MM.1S (cell line): ENCODE measurements at regions not wholly inside any gene's neighbourhood (a gene's known extent, or its start where the extent isn't known, plus 50 kb on each side); places are given as distances from the start of the nearest gene placed in this dataset.
"Not testable (repeated sequence)": the region's sequence is repeated elsewhere in the genome, so short reads cannot be mapped to it uniquely, and the experiment has no call there.

Source experiments
- CTCF ChIP-seq: fragments of 300-600 bp; sonication (generic); IDR thresholded peaks from 2 replicates; pipeline ENCODE4 v1.5.1; 2016; ENCODE audit warnings: antibody characterized with exemption, low read length, mixed read lengths
- EZH2 ChIP-seq: fragments of 300-600 bp; sonication (generic); optimal IDR thresholded peaks from 2 replicates; pipeline ENCODE3; 2017; ENCODE audit warnings: low read depth, mild to moderate bottlenecking, antibody characterized with exemption, low read length, mixed read lengths

- TF ChIP-seq CTCF, EZH2: not testable (repeated sequence)
These were observed 196.8 kb downstream of the BANP start for GRCh38 chr16:88148078-88148477.
